Mammary epithelial cell (primary cell): ENCODE measurements at regions not wholly inside any gene's neighbourhood (a gene's known extent, or its start where the extent isn't known, plus 50 kb on each side); places are given as distances from the start of the nearest gene placed in this dataset.

Source experiments
- EZH2 ChIP-seq: IDR thresholded peaks from 2 replicates; pipeline ENCODE4 v1.6.1; 2012; ENCODE audit warnings: low read length, inconsistent platforms, borderline replicate concordance
- TF ChIP-seq, protein P1 (sequence below), 2 donors: IDR thresholded peaks in 1 of 2; conservative IDR thresholded peaks in 1 of 2; 2 replicates each; pipeline ENCODE4 v1.5.1; 2011 to 2012; ENCODE audit warnings: inconsistent platforms in 2 of 2, low read length in 2 of 2, mild to moderate bottlenecking in 2 of 2, control low read depth in 1 of 2, low read depth in 1 of 2; ENCODE audit not compliant: insufficient read depth in 1 of 2; ENCODE audit errors: extremely low read depth in 1 of 2

DNA sequence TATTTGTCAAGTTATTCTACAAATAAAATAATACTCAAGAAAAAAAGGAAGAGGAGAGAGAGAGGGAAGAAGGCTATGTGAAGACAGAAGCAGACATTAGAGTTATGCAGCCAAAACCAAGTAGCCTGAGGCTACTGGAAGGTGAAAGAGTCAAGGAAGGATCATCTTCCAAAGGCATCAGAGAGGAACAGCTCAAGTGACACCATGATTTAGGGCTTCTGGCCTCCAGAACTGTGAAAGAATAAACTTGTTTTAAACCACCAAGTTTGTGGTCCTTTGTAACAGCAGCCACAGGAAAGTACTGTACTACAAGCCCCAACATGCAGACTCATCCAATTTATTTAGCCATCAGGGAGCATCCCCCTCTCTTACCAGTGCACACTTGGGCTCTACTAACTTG, 788.5 kb upstream of the LRRTM1 start:
- TF ChIP-seq, protein P1, sequence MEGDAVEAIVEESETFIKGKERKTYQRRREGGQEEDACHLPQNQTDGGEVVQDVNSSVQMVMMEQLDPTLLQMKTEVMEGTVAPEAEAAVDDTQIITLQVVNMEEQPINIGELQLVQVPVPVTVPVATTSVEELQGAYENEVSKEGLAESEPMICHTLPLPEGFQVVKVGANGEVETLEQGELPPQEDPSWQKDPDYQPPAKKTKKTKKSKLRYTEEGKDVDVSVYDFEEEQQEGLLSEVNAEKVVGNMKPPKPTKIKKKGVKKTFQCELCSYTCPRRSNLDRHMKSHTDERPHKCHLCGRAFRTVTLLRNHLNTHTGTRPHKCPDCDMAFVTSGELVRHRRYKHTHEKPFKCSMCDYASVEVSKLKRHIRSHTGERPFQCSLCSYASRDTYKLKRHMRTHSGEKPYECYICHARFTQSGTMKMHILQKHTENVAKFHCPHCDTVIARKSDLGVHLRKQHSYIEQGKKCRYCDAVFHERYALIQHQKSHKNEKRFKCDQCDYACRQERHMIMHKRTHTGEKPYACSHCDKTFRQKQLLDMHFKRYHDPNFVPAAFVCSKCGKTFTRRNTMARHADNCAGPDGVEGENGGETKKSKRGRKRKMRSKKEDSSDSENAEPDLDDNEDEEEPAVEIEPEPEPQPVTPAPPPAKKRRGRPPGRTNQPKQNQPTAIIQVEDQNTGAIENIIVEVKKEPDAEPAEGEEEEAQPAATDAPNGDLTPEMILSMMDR (conservative IDR thresholded peaks at IDR 0.05 in 1 of 2, IDR thresholded peaks at IDR 0.05 in 1 of 2; ENCODE audit: extremely low read depth in 1 of 2, insufficient read depth in 1 of 2, low read depth in 1 of 2, low read length in 2 of 2), result no peak
- no peak for TF ChIP-seq EZH2
